ENCODE measurements at regions not wholly inside any gene's neighbourhood (a gene's known extent, or its start where the extent isn't known, plus 50 kb on each side); places are given as distances from the start of the nearest gene placed in this dataset.

GRCh38 chr12:84696281-84696680 is 216.3 kb downstream of the SLC6A15 start:
- intact Hi-C loops (cut with micrococcal nuclease): no loop called here
- H3K4me2 ChIP-seq (replicated peaks; ENCODE audit: extremely low read depth, low read length, poor library complexity, severe bottlenecking): no peak overlapping the region
- H3K9ac ChIP-seq (ENCODE audit: insufficient read depth, low read length, poor library complexity, severe bottlenecking): no peak overlapping the region
- H3K4me3 ChIP-seq (replicated peaks in 1 of 3; ENCODE audit: low read depth in 2 of 3, low read length in 3 of 3): no peak overlapping the region
- Mint-ChIP-seq H3K9me3 (peaks cover 0 to 4% (median 0%) of the 10 kb centered on the region in 7 donors), H3K27ac (no peak overlapping the region), H3K36me3 (no peaks in the 10 kb centered on the region), H3K27me3 (ENCODE audit: low read depth in 3 of 3) (no peaks in the 10 kb centered on the region), H3K4me1 (no peaks in the 10 kb centered on the region), H3K4me3 (no peak overlapping the region)
- H3K27ac ChIP-seq (ENCODE audit: low read depth in 1 of 2, low read length in 2 of 2): no peak overlapping the region
- no peak for TF ChIP-seq CTCF (IDR thresholded peaks at IDR 0.05)
- no peaks in the 10 kb centered on the region for H3K9me3 ChIP-seq (replicated peaks in 1 of 2; ENCODE audit: control insufficient read depth in 1 of 2, insufficient read depth in 1 of 2, low read length in 2 of 2)
- WGBS (ENCODE audit: insufficient coverage): no CpG with 5 or more reads among the region's 2 CpGs
- no peak for DNase-seq
- H4K20me1 ChIP-seq (ENCODE audit: insufficient read depth, low read length): no peaks in the 10 kb centered on the region
- H2AFZ ChIP-seq (ENCODE audit: insufficient read depth, low read depth, low read length, poor library complexity, severe bottlenecking): no peak overlapping the region
- H3K27me3 ChIP-seq (ENCODE audit: control insufficient read depth in 2 of 2, insufficient read depth in 2 of 2, low read length in 2 of 2): no peaks in the 10 kb centered on the region
- H3K36me3 ChIP-seq (replicated peaks in 1 of 2; ENCODE audit: control insufficient read depth in 1 of 2, insufficient read depth in 2 of 2, low read length in 2 of 2): no peaks in the 10 kb centered on the region
- no peaks in the 10 kb centered on the region for H3K79me2 ChIP-seq (ENCODE audit: insufficient read depth, low read length)
- no peaks in the 10 kb centered on the region for H3K4me1 ChIP-seq (ENCODE audit: control insufficient read depth in 1 of 2, insufficient read depth in 2 of 2, low read length in 2 of 2)

GRCh38 chr12:84694116-84694515 is 218.5 kb downstream of the SLC6A15 start:
- H3K4me2 ChIP-seq (replicated peaks; ENCODE audit: extremely low read depth, low read length, poor library complexity, severe bottlenecking): no peak overlapping the region
- H3K9ac ChIP-seq (ENCODE audit: insufficient read depth, low read length, poor library complexity, severe bottlenecking): no peak overlapping the region
- no peak for TF ChIP-seq CTCF (IDR thresholded peaks at IDR 0.05)
- no peaks in the 10 kb centered on the region for H3K9me3 ChIP-seq (replicated peaks in 1 of 2; ENCODE audit: control insufficient read depth in 1 of 2, insufficient read depth in 1 of 2, low read length in 2 of 2)
- no peak overlapping the region for H3K4me3 ChIP-seq (replicated peaks in 1 of 3; ENCODE audit: low read depth in 2 of 3, low read length in 3 of 3)
- H3K27me3 Mint-ChIP-seq (ENCODE audit: low read depth in 3 of 3): no peaks in the 10 kb centered on the region
- no peak overlapping the region for H3K27ac Mint-ChIP-seq
- H3K27ac ChIP-seq (ENCODE audit: low read depth in 1 of 2, low read length in 2 of 2): no peak overlapping the region
- no peak for DNase-seq
- H3K4me3 Mint-ChIP-seq: no peak overlapping the region
- H3K27me3 ChIP-seq (ENCODE audit: control insufficient read depth in 2 of 2, insufficient read depth in 2 of 2, low read length in 2 of 2): no peaks in the 10 kb centered on the region
- peaks cover 0 to 2% (median 0%) of the 10 kb centered on the region in 7 donors for H3K9me3 Mint-ChIP-seq
- no peak overlapping the region for H2AFZ ChIP-seq (ENCODE audit: insufficient read depth, low read depth, low read length, poor library complexity, severe bottlenecking)
- H3K36me3 ChIP-seq (replicated peaks in 1 of 2; ENCODE audit: control insufficient read depth in 1 of 2, insufficient read depth in 2 of 2, low read length in 2 of 2): no peaks in the 10 kb centered on the region
- intact Hi-C loops (cut with micrococcal nuclease): no loop called here
- H4K20me1 ChIP-seq (ENCODE audit: insufficient read depth, low read length): no peaks in the 10 kb centered on the region
- H3K4me1 ChIP-seq (ENCODE audit: control insufficient read depth in 1 of 2, insufficient read depth in 2 of 2, low read length in 2 of 2): no peaks in the 10 kb centered on the region
- H3K36me3 Mint-ChIP-seq: no peaks in the 10 kb centered on the region
- H3K79me2 ChIP-seq (ENCODE audit: insufficient read depth, low read length): no peaks in the 10 kb centered on the region
- no peaks in the 10 kb centered on the region for H3K4me1 Mint-ChIP-seq

All from CD14-positive monocyte (primary cell).